ENCODE measurements at regions not wholly inside any gene's neighbourhood (a gene's known extent, or its start where the extent isn't known, plus 50 kb on each side); places are given as distances from the start of the nearest gene placed in this dataset.

DNA sequence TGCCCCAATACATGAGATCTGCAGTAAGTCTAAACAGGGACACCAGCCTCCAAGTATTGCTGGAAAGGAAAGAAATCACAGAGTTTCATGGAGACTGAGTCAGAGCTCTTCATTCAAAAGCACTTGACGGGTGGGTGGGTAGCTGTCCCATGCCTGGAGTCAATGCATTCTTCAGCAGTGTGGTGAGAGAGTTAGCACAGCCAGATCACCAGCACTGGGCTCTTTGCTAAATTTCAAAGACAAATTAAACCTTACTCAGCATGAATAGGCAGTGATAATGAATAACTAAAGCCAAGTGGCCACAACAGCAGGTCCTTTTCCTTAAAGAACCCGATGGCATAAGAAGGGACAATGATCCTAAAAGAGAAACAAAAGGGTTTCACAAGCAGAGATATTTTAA, 192.4 kb downstream of the ACTL7B start:
- H3K4me1 ChIP-seq (ENCODE audit: control insufficient read depth, insufficient read depth, low read length): peaks cover 49% of the 10 kb centered on the region
- H3K4me3 ChIP-seq (ENCODE audit: low read length): no peak overlapping the region
- peaks cover 12% of the 10 kb centered on the region for H3K9me3 ChIP-seq (ENCODE audit: control insufficient read depth, low read length)
- H3K9ac ChIP-seq (ENCODE audit: low read length): no peak overlapping the region
- no peaks in the 10 kb centered on the region for H3K36me3 ChIP-seq (ENCODE audit: control insufficient read depth, insufficient read depth, low read length, severe bottlenecking)
- DNase-seq (ENCODE audit: low read depth): no peak
- H3K27me3 ChIP-seq (replicated peaks; ENCODE audit: control insufficient read depth, insufficient read depth, low read length): no peaks in the 10 kb centered on the region

DNA sequence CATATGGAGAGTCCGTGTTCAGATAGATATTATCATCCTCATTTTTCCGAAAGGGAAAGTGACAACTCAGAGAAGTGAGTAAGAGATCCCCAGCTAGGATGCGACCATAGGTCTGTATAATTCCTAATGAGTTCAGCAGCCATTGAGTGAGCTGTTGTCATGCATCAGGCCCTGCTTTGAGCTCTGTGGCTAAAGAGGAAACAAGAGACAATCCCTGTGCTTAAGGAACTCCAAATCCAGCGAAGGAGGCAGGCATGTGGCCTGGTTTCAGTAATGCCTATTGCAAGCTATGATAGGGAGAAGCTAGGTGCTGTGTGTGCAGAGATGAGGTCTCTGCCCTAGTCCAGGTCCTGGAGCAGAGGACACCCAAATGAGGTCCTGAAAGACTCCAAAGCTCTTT, 192.8 kb downstream of the ACTL7B start:
- Histone ChIP-seq H3K9ac (ENCODE audit: low read length) (no peak overlapping the region), H3K4me3 (ENCODE audit: low read length) (no peak overlapping the region), H3K36me3 (ENCODE audit: control insufficient read depth, insufficient read depth, low read length, severe bottlenecking) (no peaks in the 10 kb centered on the region), H3K9me3 (ENCODE audit: control insufficient read depth, low read length) (peaks cover 12% of the 10 kb centered on the region), H3K27me3 (replicated peaks; ENCODE audit: control insufficient read depth, insufficient read depth, low read length) (no peaks in the 10 kb centered on the region), H3K4me1 (ENCODE audit: control insufficient read depth, insufficient read depth, low read length) (peaks cover 49% of the 10 kb centered on the region)
- no peak for DNase-seq (ENCODE audit: low read depth)

DNA sequence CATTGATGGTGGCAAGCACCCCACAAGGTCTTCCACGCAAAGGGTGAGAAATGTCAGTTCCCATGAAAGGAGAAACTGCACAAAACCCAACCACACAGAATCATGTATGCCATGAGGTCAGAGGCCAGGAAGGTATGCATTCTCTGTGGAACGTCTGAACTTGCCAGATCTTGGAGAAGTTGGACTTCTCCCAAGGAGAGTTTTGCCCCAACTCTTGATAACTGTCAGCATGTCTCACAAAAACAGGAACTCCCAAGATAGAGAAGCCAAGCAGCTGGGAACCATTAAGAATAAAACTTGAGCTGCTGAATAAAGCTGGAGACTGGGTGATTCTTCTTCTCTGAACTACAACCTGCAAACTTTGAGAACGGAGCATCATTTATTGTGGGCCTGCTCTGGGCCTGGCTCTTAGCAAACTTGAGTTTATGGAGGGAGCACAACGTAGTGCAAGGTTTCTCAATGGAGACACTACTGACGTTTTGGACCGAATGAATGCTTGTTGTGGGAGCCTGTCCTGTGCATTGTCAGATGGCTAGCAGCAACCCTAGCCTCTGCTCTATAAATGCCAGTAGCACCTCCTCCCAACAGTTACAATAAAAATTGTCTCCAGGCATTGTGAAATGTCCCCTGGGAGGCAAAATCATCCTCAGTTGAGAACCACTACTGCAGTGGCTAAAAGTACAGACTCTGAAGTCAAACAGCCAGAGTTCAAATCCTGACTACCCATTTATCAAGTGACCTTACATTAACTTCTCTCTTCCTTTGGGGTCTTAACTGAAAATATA, 193.5 kb downstream of the ACTL7B start:
- H3K36me3 ChIP-seq (ENCODE audit: control insufficient read depth, insufficient read depth, low read length, severe bottlenecking): no peaks in the 10 kb centered on the region
- no peak overlapping the region for H3K9ac ChIP-seq (ENCODE audit: low read length)
- H3K4me3 ChIP-seq (ENCODE audit: low read length): no peak overlapping the region
- H3K4me1 ChIP-seq (ENCODE audit: control insufficient read depth, insufficient read depth, low read length): peaks cover 49% of the 10 kb centered on the region
- H3K27me3 ChIP-seq (replicated peaks; ENCODE audit: control insufficient read depth, insufficient read depth, low read length): no peaks in the 10 kb centered on the region
- DNase-seq (ENCODE audit: low read depth): no peak
- H3K9me3 ChIP-seq (ENCODE audit: control insufficient read depth, low read length): peaks cover 12% of the 10 kb centered on the region

DNA sequence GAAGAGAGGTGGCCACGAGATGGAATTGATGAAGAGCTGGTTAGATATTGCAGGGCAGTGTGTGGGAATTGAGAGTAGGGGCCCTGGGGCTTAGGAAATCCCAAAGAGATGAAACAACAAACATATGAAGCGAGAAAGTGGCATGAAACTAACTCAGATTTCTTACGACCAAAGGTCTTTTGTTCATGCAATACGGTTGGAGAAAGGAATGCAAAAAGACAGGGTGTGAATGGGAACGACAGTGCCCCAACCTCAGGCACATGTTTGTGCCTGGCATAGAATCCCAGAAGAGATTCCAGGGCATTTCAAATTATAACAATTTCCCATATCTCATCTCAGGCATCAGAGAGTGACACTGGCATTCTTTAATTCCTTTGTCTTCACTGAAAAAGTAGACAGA, 199.2 kb downstream of the ACTL7B start:
- no peak overlapping the region for H3K9ac ChIP-seq (ENCODE audit: low read length)
- H3K36me3 ChIP-seq (ENCODE audit: control insufficient read depth, insufficient read depth, low read length, severe bottlenecking): no peaks in the 10 kb centered on the region
- H3K4me1 ChIP-seq (ENCODE audit: control insufficient read depth, insufficient read depth, low read length): peaks cover 27% of the 10 kb centered on the region
- peaks cover 12% of the 10 kb centered on the region for H3K9me3 ChIP-seq (ENCODE audit: control insufficient read depth, low read length)
- H3K27me3 ChIP-seq (replicated peaks; ENCODE audit: control insufficient read depth, insufficient read depth, low read length): no peaks in the 10 kb centered on the region
- no peak overlapping the region for H3K4me3 ChIP-seq (ENCODE audit: low read length)
- DNase-seq (ENCODE audit: low read depth): no peak

DNA sequence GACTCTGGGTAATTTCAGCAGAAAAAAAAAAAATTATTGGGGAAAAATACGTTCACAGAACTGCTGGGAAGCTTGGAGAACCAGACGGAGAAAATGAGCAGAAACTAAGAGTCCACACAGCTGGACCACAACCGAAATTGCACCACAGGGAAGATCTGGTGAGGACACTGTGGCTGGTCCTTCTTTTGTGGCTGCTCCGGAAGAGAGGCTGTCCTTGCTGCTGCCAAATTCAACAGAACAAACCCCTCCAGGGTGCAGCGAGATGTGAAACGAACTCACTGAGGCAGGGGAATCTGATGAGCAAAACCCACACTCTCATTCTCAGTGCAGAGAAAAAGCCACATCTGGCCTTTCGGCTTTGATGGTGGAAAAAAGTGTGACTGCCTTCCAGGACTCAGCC, 200.0 kb downstream of the ACTL7B start:
- Histone ChIP-seq H3K4me3 (ENCODE audit: low read length) (no peak overlapping the region), H3K4me1 (ENCODE audit: control insufficient read depth, insufficient read depth, low read length) (peaks cover 27% of the 10 kb centered on the region), H3K27me3 (replicated peaks; ENCODE audit: control insufficient read depth, insufficient read depth, low read length) (no peaks in the 10 kb centered on the region), H3K36me3 (ENCODE audit: control insufficient read depth, insufficient read depth, low read length, severe bottlenecking) (no peaks in the 10 kb centered on the region), H3K9ac (ENCODE audit: low read length) (no peak overlapping the region), H3K9me3 (ENCODE audit: control insufficient read depth, low read length) (peaks cover 11% of the 10 kb centered on the region)
- no peak for DNase-seq (ENCODE audit: low read depth)

DNA sequence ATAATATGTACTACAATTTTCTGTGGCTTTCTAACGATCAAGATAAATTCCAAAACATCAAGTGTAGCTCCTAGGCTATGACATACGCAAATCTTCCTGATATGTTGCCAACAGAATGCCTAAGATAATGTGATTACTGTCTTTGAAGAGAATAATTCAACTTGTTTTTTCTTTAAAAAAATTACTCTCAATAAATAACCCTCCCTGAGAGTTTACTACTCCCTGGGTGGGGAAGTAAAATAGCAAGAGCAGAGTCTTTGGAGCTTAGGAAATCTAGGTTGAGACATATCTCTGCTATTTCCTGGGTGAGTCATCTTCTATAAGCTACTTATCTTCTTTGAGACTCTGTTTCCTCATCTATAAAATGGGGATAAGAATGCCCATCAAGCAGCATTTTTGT, 201.2 kb downstream of the ACTL7B start:
- peaks cover 4% of the 10 kb centered on the region for H3K9me3 ChIP-seq (ENCODE audit: control insufficient read depth, low read length)
- H3K4me3 ChIP-seq (ENCODE audit: low read length): no peak overlapping the region
- DNase-seq (ENCODE audit: low read depth): no peak
- peaks cover 27% of the 10 kb centered on the region for H3K4me1 ChIP-seq (ENCODE audit: control insufficient read depth, insufficient read depth, low read length)
- no peaks in the 10 kb centered on the region for H3K36me3 ChIP-seq (ENCODE audit: control insufficient read depth, insufficient read depth, low read length, severe bottlenecking)
- no peak overlapping the region for H3K9ac ChIP-seq (ENCODE audit: low read length)
- H3K27me3 ChIP-seq (replicated peaks; ENCODE audit: control insufficient read depth, insufficient read depth, low read length): no peaks in the 10 kb centered on the region

DNA sequence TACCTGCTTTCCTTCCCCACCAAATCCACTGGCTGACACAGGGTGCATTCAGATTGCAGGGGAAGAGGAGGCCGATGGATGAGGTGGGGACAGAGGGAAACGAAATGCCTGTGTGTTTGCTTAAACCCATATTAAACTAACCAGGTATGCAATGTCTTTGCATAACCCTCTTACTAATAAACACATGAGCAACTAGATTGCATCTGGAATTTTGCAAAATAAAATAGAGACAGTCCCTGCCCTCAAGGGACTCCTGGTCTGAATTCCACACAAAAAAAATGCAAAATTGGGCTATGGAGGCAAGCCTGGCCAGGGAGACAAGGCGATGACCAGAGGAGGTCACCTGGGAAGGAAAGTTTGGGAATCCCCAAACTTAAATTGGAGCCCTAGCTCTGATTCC, 202.9 kb downstream of the ACTL7B start:
- no peak overlapping the region for H3K4me3 ChIP-seq (ENCODE audit: low read length)

DNA sequence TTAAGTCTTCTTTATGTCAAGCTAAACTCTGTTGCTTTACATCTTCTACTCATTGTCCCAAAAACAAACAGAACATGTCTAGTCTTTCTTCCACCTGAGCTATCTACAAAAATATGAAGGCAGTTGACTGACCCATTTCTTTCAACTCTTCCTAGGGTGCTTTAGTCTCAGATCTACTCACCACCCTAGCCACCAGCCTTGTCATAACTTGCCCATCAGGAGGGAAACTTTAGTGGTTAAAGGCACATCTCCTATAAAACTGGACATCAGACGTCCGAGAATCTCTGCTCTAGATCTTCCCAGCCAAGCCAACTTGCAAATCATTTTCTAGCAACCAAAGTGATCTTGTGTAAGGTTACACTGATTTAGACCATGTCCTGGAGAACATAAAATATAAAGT, 205.0 kb downstream of the ACTL7B start:
- Histone ChIP-seq H3K9me3 (ENCODE audit: control insufficient read depth, low read length) (no peaks in the 10 kb centered on the region), H3K9ac (ENCODE audit: low read length) (no peak overlapping the region)

More for the DNA sequence above, 202.9 kb downstream of the ACTL7B start:
- no peaks in the 10 kb centered on the region for H3K36me3 ChIP-seq (ENCODE audit: control insufficient read depth, insufficient read depth, low read length, severe bottlenecking)
- H3K4me1 ChIP-seq (ENCODE audit: control insufficient read depth, insufficient read depth, low read length): peaks cover 27% of the 10 kb centered on the region
- H3K9ac ChIP-seq (ENCODE audit: low read length): no peak overlapping the region
- no peak for DNase-seq (ENCODE audit: low read depth)
- no peaks in the 10 kb centered on the region for H3K27me3 ChIP-seq (replicated peaks; ENCODE audit: control insufficient read depth, insufficient read depth, low read length)
- no peaks in the 10 kb centered on the region for H3K9me3 ChIP-seq (ENCODE audit: control insufficient read depth, low read length)

DNA sequence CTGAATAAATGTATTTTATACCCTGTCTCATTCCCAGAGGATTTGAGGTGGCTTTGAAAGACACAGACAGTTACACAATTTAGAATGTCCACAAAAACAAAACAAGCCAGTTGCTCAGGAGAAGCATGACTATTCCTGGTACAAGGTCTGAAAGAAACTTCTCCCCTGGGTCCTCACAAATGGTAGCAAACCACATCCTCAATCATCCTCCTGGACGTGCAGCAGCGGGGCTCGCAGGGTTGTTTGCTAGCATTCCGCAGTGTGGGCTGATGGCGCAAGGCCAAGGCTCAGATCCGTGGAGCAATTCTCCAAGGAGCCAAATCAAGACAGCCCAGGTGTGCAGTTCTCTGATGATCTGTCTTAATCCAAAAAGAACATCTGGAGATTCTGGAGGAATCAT, 210.3 kb downstream of the ACTL7B start:
- H3K4me3 ChIP-seq (ENCODE audit: low read length): no peak overlapping the region
- no peak for DNase-seq (ENCODE audit: low read depth)
- H3K36me3 ChIP-seq (ENCODE audit: control insufficient read depth, insufficient read depth, low read length, severe bottlenecking): no peaks in the 10 kb centered on the region
- peaks cover 6% of the 10 kb centered on the region for H3K4me1 ChIP-seq (ENCODE audit: control insufficient read depth, insufficient read depth, low read length)
- H3K9me3 ChIP-seq (ENCODE audit: control insufficient read depth, low read length): no peaks in the 10 kb centered on the region
- H3K9ac ChIP-seq (ENCODE audit: low read length): no peak overlapping the region
- H3K27me3 ChIP-seq (replicated peaks; ENCODE audit: control insufficient read depth, insufficient read depth, low read length): no peaks in the 10 kb centered on the region

More for the DNA sequence above, 205.0 kb downstream of the ACTL7B start:
- H3K4me1 ChIP-seq (ENCODE audit: control insufficient read depth, insufficient read depth, low read length): peaks cover 18% of the 10 kb centered on the region
- no peaks in the 10 kb centered on the region for H3K36me3 ChIP-seq (ENCODE audit: control insufficient read depth, insufficient read depth, low read length, severe bottlenecking)
- no peak for DNase-seq (ENCODE audit: low read depth)
- no peaks in the 10 kb centered on the region for H3K27me3 ChIP-seq (replicated peaks; ENCODE audit: control insufficient read depth, insufficient read depth, low read length)
- H3K4me3 ChIP-seq (ENCODE audit: low read length): no peak overlapping the region

DNA sequence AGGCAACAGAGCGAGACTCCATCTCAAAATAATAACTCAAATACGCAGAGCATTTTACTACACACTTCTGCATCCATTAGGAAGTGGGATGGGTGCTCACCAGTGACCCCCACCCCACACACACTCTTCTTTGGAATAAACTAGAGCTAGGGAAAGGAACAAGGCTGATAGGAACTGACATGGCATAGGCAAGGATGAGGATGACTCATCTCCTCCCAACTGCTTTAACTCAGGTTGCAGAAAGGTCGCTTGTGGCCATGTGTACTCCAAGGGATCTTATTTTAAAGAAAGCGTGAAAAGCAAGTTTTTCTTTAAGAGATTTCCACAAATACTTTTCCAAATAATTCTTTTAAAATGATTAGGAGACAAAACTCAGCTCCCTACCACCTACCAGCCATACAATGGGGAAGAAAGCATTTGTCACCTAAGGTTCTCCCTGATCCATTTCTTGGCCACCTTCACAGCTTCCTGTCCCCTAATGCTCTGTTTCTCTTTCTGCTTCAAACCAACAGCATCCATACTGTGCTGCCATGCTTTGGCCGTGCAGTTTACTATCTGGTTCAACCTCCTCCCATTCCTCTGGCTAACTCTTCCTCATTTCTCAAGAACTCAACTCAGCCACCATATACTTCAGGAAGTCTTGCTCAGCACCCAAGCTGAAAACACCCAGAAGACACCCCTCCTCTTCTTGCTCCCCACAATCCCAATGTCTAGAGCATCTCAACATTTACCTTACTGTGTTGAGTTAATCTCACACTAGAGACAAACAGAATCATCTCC, 211.9 kb downstream of the ACTL7B start:
- H3K27me3 ChIP-seq (replicated peaks; ENCODE audit: control insufficient read depth, insufficient read depth, low read length): no peaks in the 10 kb centered on the region
- H3K9ac ChIP-seq (ENCODE audit: low read length): no peak overlapping the region
- no peak for DNase-seq (ENCODE audit: low read depth)
- no peak overlapping the region for H3K4me3 ChIP-seq (ENCODE audit: low read length)
- no peaks in the 10 kb centered on the region for H3K36me3 ChIP-seq (ENCODE audit: control insufficient read depth, insufficient read depth, low read length, severe bottlenecking)
- no peaks in the 10 kb centered on the region for H3K9me3 ChIP-seq (ENCODE audit: control insufficient read depth, low read length)
- H3K4me1 ChIP-seq (ENCODE audit: control insufficient read depth, insufficient read depth, low read length): peaks cover 12% of the 10 kb centered on the region

DNA sequence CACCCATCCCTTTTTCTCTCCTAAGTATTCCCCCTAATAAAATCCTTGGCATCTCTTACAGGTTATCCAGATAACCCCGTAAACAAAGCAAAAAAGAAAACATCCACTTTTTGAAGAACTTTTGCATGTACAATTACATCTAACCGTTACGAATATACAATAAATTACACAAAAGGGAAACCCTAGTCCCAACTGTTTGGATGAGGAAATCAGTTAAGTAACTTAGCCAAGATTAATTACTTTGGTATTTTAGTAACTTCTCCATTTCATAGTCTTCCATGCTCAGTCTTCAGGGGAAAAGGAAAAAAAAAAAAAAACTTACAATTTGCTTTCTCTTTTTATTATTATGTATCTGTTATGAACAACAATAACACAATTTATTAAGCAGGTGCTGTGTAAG, 212.9 kb downstream of the ACTL7B start:
- no peaks in the 10 kb centered on the region for H3K27me3 ChIP-seq (replicated peaks; ENCODE audit: control insufficient read depth, insufficient read depth, low read length)
- no peak overlapping the region for H3K9ac ChIP-seq (ENCODE audit: low read length)
- H3K4me1 ChIP-seq (ENCODE audit: control insufficient read depth, insufficient read depth, low read length): peaks cover 12% of the 10 kb centered on the region
- no peak overlapping the region for H3K4me3 ChIP-seq (ENCODE audit: low read length)
- H3K9me3 ChIP-seq (ENCODE audit: control insufficient read depth, low read length): no peaks in the 10 kb centered on the region
- DNase-seq (ENCODE audit: low read depth): no peak
- no peaks in the 10 kb centered on the region for H3K36me3 ChIP-seq (ENCODE audit: control insufficient read depth, insufficient read depth, low read length, severe bottlenecking)
